ENCODE measurements at regions not wholly inside any gene's neighbourhood (a gene's known extent, or its start where the extent isn't known, plus 50 kb on each side); places are given as distances from the start of the nearest gene placed in this dataset.

GRCh38 chr1:8077120-8077573, 51.0 kb upstream of the ERRFI1 start:
- Histone ChIP-seq H3K4me3 (ENCODE audit: low read depth, low read length) (no peak overlapping the region), H3K27me3 (ENCODE audit: control insufficient read depth, insufficient read depth, low read length) (no peaks in the 10 kb centered on the region), H3K36me3 (ENCODE audit: control insufficient read depth, insufficient read depth, low read length) (no peaks in the 10 kb centered on the region)
- no peak for FAIRE-seq
- TF ChIP-seq CTCF (IDR thresholded peaks at IDR 0.05; ENCODE audit: insufficient read depth, low read length, severe bottlenecking): no peak
- DNase-seq (ENCODE audit: low read depth): peak; percentile 91

GRCh38 chr1:8076176-8076575, 50.1 kb upstream of the ERRFI1 start:
- Histone ChIP-seq H3K4me3 (ENCODE audit: low read depth, low read length) (no peak overlapping the region), H3K27me3 (ENCODE audit: control insufficient read depth, insufficient read depth, low read length) (no peaks in the 10 kb centered on the region), H3K36me3 (ENCODE audit: control insufficient read depth, insufficient read depth, low read length) (no peaks in the 10 kb centered on the region)
- no peak for FAIRE-seq
- no peak for DNase-seq (ENCODE audit: low read depth)
- no peak for TF ChIP-seq CTCF (IDR thresholded peaks at IDR 0.05; ENCODE audit: insufficient read depth, low read length, severe bottlenecking)

Measured in bronchial epithelial cell (primary cell).